ENCODE measurements at regions not wholly inside any gene's neighbourhood (a gene's known extent, or its start where the extent isn't known, plus 50 kb on each side); places are given as distances from the start of the nearest gene placed in this dataset.

DNA sequence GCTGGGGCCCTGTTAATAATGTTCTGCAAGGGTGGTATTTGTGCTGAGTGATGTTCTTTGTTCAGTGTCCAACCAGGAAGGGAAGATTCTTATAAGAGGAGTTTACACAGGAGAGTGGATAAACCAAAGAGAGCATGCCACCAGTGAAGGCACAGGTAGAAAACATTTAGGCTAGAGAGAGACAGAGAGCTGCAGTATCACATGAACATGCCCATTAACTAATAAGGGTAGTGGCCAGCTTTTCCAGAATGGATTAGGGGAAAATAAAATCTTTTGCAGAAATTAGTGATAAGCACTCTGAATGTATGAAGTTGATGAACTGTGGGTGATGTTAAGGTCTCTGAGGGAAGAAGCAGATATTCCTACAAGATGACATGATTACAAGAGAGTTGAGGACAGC is 54.1 kb upstream of the PRLR start:
- H3K4me3 ChIP-seq (ENCODE audit: low read depth, low read length) = no peak overlapping the region
- TF ChIP-seq, protein P1, sequence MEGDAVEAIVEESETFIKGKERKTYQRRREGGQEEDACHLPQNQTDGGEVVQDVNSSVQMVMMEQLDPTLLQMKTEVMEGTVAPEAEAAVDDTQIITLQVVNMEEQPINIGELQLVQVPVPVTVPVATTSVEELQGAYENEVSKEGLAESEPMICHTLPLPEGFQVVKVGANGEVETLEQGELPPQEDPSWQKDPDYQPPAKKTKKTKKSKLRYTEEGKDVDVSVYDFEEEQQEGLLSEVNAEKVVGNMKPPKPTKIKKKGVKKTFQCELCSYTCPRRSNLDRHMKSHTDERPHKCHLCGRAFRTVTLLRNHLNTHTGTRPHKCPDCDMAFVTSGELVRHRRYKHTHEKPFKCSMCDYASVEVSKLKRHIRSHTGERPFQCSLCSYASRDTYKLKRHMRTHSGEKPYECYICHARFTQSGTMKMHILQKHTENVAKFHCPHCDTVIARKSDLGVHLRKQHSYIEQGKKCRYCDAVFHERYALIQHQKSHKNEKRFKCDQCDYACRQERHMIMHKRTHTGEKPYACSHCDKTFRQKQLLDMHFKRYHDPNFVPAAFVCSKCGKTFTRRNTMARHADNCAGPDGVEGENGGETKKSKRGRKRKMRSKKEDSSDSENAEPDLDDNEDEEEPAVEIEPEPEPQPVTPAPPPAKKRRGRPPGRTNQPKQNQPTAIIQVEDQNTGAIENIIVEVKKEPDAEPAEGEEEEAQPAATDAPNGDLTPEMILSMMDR (IDR thresholded peaks at IDR 0.05; ENCODE audit: insufficient read depth, low read depth, low read length, missing control alignments) = no peak
- no peak for DNase-seq (ENCODE audit: low read depth)

DNA sequence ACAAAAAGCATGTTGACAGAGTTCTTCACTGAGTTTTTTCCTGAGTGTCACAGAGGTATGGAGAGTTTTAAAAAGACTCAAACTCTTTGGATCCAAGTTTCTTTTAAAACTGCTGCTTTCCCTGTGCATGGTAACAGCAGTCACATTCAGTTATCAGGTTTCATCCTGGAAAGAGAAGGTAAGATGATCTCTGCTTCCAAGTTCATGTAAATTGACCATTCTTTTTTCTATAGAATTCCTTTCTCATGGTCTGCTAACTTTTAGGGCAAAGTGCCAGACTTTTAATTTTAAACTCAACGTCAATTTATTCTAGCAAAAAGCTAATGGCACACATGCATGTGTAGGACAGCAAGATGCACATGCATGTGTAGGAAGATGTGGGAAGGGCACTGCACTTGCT is 52.5 kb upstream of the PRLR start:
- TF ChIP-seq, protein P1 (IDR thresholded peaks at IDR 0.05; ENCODE audit: insufficient read depth, low read depth, low read length, missing control alignments) = no peak
- no peak for DNase-seq (ENCODE audit: low read depth)
- no peak overlapping the region for H3K4me3 ChIP-seq (ENCODE audit: low read depth, low read length)

DNA sequence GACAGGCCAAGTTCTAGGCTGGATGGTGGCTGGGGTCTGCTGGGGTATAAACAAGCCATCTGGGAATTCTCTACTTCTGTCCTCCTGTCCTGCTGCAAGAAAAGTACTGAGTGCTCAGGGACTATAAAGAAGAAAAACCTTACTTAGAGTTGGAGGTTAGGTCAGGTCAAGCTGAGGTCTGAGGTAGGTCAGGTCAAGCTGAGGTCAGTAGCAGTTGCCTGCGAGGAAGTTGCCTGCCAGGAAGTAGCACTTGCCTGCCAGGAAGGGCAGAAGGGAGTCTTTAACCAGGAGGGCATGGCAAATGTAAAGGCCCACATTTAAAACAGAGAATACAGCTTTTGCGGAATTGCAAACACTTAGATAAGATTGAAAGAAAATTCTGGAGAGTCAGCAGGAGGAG is 51.3 kb upstream of the PRLR start:
- TF ChIP-seq, protein P1 (IDR thresholded peaks at IDR 0.05; ENCODE audit: insufficient read depth, low read depth, low read length, missing control alignments) = no peak
- no peak overlapping the region for H3K4me3 ChIP-seq (ENCODE audit: low read depth, low read length)
- peak; percentile 26 for DNase-seq (ENCODE audit: low read depth)

Measured in GM12865 (cell line).